ENCODE measurements at regions not wholly inside any gene's neighbourhood (a gene's known extent, or its start where the extent isn't known, plus 50 kb on each side); places are given as distances from the start of the nearest gene placed in this dataset.

DNA sequence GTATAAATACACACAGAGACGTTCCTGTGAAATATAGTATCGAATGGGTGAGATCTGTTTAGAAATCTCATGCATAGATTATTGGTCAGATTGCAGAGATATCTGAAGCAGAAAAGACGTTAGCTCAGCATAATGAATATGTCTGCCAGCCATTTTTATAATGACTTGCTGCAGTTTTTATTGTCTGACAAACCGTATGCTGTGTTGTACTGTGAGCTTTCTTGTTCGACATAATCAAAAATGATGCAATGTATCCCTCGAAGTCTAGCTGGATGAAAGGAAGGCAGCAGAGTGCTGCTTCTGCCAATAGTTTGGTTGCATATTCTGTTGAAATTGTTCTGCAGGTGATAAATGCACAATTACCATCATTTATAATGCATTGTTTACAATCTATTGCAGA, 514.9 kb upstream of the ARRDC3 start:
- no peak for TF ChIP-seq NFYB (CRISPR knock-in tag; conservative IDR thresholded peaks at IDR 0.05; ENCODE audit: low read depth)
- TF ChIP-seq, protein P1, sequence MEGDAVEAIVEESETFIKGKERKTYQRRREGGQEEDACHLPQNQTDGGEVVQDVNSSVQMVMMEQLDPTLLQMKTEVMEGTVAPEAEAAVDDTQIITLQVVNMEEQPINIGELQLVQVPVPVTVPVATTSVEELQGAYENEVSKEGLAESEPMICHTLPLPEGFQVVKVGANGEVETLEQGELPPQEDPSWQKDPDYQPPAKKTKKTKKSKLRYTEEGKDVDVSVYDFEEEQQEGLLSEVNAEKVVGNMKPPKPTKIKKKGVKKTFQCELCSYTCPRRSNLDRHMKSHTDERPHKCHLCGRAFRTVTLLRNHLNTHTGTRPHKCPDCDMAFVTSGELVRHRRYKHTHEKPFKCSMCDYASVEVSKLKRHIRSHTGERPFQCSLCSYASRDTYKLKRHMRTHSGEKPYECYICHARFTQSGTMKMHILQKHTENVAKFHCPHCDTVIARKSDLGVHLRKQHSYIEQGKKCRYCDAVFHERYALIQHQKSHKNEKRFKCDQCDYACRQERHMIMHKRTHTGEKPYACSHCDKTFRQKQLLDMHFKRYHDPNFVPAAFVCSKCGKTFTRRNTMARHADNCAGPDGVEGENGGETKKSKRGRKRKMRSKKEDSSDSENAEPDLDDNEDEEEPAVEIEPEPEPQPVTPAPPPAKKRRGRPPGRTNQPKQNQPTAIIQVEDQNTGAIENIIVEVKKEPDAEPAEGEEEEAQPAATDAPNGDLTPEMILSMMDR (IDR thresholded peaks at IDR 0.05): no peak
- no peak for TF ChIP-seq NFE2L1 (CRISPR knock-in tag; IDR thresholded peaks at IDR 0.05)
- TF ChIP-seq JUN (CRISPR knock-in tag; IDR thresholded peaks at IDR 0.05): no peak
- TF ChIP-seq, protein P2, sequence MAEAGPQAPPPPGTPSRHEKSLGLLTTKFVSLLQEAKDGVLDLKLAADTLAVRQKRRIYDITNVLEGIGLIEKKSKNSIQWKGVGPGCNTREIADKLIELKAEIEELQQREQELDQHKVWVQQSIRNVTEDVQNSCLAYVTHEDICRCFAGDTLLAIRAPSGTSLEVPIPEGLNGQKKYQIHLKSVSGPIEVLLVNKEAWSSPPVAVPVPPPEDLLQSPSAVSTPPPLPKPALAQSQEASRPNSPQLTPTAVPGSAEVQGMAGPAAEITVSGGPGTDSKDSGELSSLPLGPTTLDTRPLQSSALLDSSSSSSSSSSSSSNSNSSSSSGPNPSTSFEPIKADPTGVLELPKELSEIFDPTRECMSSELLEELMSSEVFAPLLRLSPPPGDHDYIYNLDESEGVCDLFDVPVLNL (CRISPR knock-in tag; IDR thresholded peaks at IDR 0.05; ENCODE audit: borderline replicate concordance, low read depth): no peak
- no peak for TF ChIP-seq FOXJ3 (CRISPR knock-in tag; IDR thresholded peaks at IDR 0.05; ENCODE audit: borderline replicate concordance)
- TF ChIP-seq ELF4 (CRISPR knock-in tag; IDR thresholded peaks at IDR 0.05; ENCODE audit: low read depth): no peak
- TF ChIP-seq, protein P3, sequence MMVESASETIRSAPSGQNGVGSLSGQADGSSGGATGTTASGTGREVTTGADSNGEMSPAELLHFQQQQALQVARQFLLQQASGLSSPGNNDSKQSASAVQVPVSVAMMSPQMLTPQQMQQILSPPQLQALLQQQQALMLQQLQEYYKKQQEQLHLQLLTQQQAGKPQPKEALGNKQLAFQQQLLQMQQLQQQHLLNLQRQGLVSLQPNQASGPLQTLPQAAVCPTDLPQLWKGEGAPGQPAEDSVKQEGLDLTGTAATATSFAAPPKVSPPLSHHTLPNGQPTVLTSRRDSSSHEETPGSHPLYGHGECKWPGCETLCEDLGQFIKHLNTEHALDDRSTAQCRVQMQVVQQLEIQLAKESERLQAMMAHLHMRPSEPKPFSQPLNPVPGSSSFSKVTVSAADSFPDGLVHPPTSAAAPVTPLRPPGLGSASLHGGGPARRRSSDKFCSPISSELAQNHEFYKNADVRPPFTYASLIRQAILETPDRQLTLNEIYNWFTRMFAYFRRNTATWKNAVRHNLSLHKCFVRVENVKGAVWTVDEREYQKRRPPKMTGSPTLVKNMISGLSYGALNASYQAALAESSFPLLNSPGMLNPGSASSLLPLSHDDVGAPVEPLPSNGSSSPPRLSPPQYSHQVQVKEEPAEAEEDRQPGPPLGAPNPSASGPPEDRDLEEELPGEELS (CRISPR knock-in tag; IDR thresholded peaks at IDR 0.05): no peak
- TF ChIP-seq NR1H2 (CRISPR knock-in tag; IDR thresholded peaks at IDR 0.05): no peak
- TF ChIP-seq ATF1 (CRISPR knock-in tag; IDR thresholded peaks at IDR 0.05): no peak
- no peak for TF ChIP-seq ZNF138 (CRISPR knock-in tag; conservative IDR thresholded peaks at IDR 0.05)
